H1 (cell line): ENCODE measurements at regions not wholly inside any gene's neighbourhood (a gene's known extent, or its start where the extent isn't known, plus 50 kb on each side); places are given as distances from the start of the nearest gene placed in this dataset.

Source experiments
- ASH2L ChIP-seq: fragments of 200-600, 300-600 bp; sonication (generic); IDR thresholded peaks from one replicate; pipeline ENCODE4 v1.7.1; 2017; ENCODE audit warnings: low read length
- CTCF ChIP-seq, 3 experiments: IDR thresholded peaks; 1 replicate in 2 of 3; 2 replicates in 1 of 3; pipeline versions ENCODE4 v1.5.1 to v1.6.1; 2011; ENCODE audit warnings: low read length in 3 of 3, mild to moderate bottlenecking in 3 of 3, inconsistent platforms in 2 of 3, low read depth in 1 of 3, moderate library complexity in 1 of 3; ENCODE audit not compliant: insufficient read depth in 1 of 3; ENCODE audit errors: control extremely low read depth in 1 of 3
- EP300 ChIP-seq, 2 experiments: IDR thresholded peaks; 1 replicate in 1 of 2; 2 replicates in 1 of 2; pipeline ENCODE4 v1.6.1; 2011 to 2012; ENCODE audit warnings: low read depth in 2 of 2, low read length in 2 of 2, mild to moderate bottlenecking in 2 of 2, borderline replicate concordance in 1 of 2, inconsistent platforms in 1 of 2, moderate library complexity in 1 of 2
- EZH2 ChIP-seq: fragments of 200-600 bp; sonication (generic); IDR thresholded peaks from 2 replicates; pipeline ENCODE4 v1.7.1; 2012; ENCODE audit warnings: low read depth, mild to moderate bottlenecking, moderate library complexity, low read length, inconsistent platforms; ENCODE audit not compliant: severe bottlenecking
- GTF2F1 ChIP-seq: IDR thresholded peaks from 2 replicates; pipeline ENCODE4 v1.6.1; 2012; ENCODE audit warnings: low read depth, low read length, improper control_type of control experiment, borderline replicate concordance
- JUND ChIP-seq: IDR thresholded peaks from 2 replicates; pipeline ENCODE4 v1.6.1; 2011; ENCODE audit warnings: mild to moderate bottlenecking, improper control_type of control experiment, low read length
- MAX ChIP-seq: IDR thresholded peaks from 2 replicates; pipeline ENCODE4 v1.6.1; 2012; ENCODE audit warnings: inconsistent platforms
- POLR2A ChIP-seq, 2 experiments: IDR thresholded peaks; 1 replicate in 1 of 2; 2 replicates in 1 of 2; pipeline ENCODE4 v1.6.1; 2011; ENCODE audit warnings: low read depth in 2 of 2, low read length in 2 of 2, mild to moderate bottlenecking in 2 of 2; ENCODE audit errors: control extremely low read depth in 1 of 2
- TCF12 ChIP-seq: IDR thresholded peaks from 2 replicates; pipeline ENCODE4 v1.6.1; 2011; ENCODE audit warnings: low read depth, mild to moderate bottlenecking, low read length

- TF ChIP-seq GTF2F1 (no peak), TCF12 (no peak), EP300 (IDR thresholded peaks at IDR 0.05; ENCODE audit: borderline replicate concordance in 1 of 2, low read depth in 2 of 2, low read length in 2 of 2) (no peak), ASH2L (no peak), JUND (no peak), MAX (no peak), POLR2A (IDR thresholded peaks at IDR 0.05; ENCODE audit: control extremely low read depth in 1 of 2, low read depth in 2 of 2, low read length in 2 of 2) (no peak), CTCF (IDR thresholded peaks at IDR 0.05; ENCODE audit: control extremely low read depth in 1 of 3, insufficient read depth in 1 of 3, low read depth in 1 of 3, low read length in 3 of 3) (no peak), EZH2 (no peak)
Measured at GRCh38 chr4:165555302-165555701, 176.5 kb downstream of the CPE start.
